BJ (cell line): ENCODE measurements at regions not wholly inside any gene's neighbourhood (a gene's known extent, or its start where the extent isn't known, plus 50 kb on each side); places are given as distances from the start of the nearest gene placed in this dataset.

Experiments
- CTCF ChIA-PET: fragments of 350-600 bp; formaldehyde crosslinking; extraction: SDS; loops from one replicate; lab custom pipeline; 2021; ENCODE audit warnings: antibody characterized with exemption, inconsistent platforms; lab: Yijun Ruan, JAX
- POLR2A ChIA-PET: fragments of 300-600 bp; sonication (Branson Sonifier 250); formaldehyde crosslinking; extraction: SDS; loops from one replicate; lab custom pipeline; 2021; ENCODE audit warnings: antibody characterized with exemption; lab: Charles Lee
- DNase-seq: peaks from one replicate; pipeline ENCODE4 v3.0.0-alpha.2; 2011; ENCODE audit warnings: low read depth
- H3K27me3 ChIP-seq: 2 replicates; pipeline ENCODE4 v1.6.0; 2011; ENCODE audit warnings: low read length; ENCODE audit not compliant: control insufficient read depth, insufficient read depth
- H3K36me3 ChIP-seq: 2 replicates; pipeline ENCODE4 v1.5.1; 2011; ENCODE audit warnings: low read length; ENCODE audit not compliant: control insufficient read depth, insufficient read depth
- H3K4me3 ChIP-seq: 2 replicates; pipeline ENCODE4 v1.5.1; 2011; ENCODE audit warnings: low read depth, mild to moderate bottlenecking, control low read depth, low read length
- CTCF ChIP-seq: IDR thresholded peaks from 2 replicates; pipeline ENCODE4 v1.5.1; 2011; ENCODE audit warnings: low read depth, mild to moderate bottlenecking, control low read depth, inconsistent platforms, low read length, moderate library complexity; ENCODE audit not compliant: insufficient read depth

GRCh38 chr2:66273933-66274490 lies 160.9 kb upstream of the MEIS1 start:
- Histone ChIP-seq H3K4me3 (no peak overlapping the region), H3K36me3 (no peaks in the 10 kb centered on the region), H3K27me3 (no peaks in the 10 kb centered on the region)
- ChIA-PET POLR2A (no interaction called here), CTCF (no interaction called here)
- DNase-seq, result no peak
- TF ChIP-seq CTCF, result no peak

GRCh38 chr2:66272751-66273150 lies 162.2 kb upstream of the MEIS1 start:
- TF ChIP-seq CTCF, result no peak
- no peaks in the 10 kb centered on the region for H3K36me3 ChIP-seq
- no peak overlapping the region for H3K4me3 ChIP-seq
- no peaks in the 10 kb centered on the region for H3K27me3 ChIP-seq
- ChIA-PET POLR2A (no interaction called here), CTCF (interaction anchor here (0.7 kb wide), 1 partner anchor 14 kb away, joined by 3 read pairs; no protein-coding TSS in a partner anchor)
- DNase-seq, result no peak

- Histone ChIP-seq H3K27me3 (no peaks in the 10 kb centered on the region), H3K4me3 (no peak overlapping the region), H3K36me3 (no peaks in the 10 kb centered on the region)
- ChIA-PET POLR2A (no interaction called here), CTCF (no interaction called here)
- no peak for TF ChIP-seq CTCF
- no peak for DNase-seq
These were observed 163.1 kb upstream of the MEIS1 start for GRCh38 chr2:66271777-66272176.

- POLR2A ChIA-PET, result no interaction called here
- Histone ChIP-seq H3K4me3 (no peak overlapping the region), H3K36me3 (no peaks in the 10 kb centered on the region), H3K27me3 (no peaks in the 10 kb centered on the region)
- DNase-seq, result no peak
- no peak for TF ChIP-seq CTCF
- CTCF ChIA-PET, result interaction anchor here (0.6 kb wide), 1 partner anchor 310 kb away, joined by 3 read pairs; no protein-coding TSS in a partner anchor
These were observed 164.7 kb upstream of the MEIS1 start for GRCh38 chr2:66270247-66270646.

- DNase-seq, result no peak
- no peaks in the 10 kb centered on the region for H3K27me3 ChIP-seq
- CTCF ChIA-PET, result no interaction called here
These were observed 165.8 kb upstream of the MEIS1 start for GRCh38 chr2:66269166-66269565.

More at GRCh38 chr2:66269166-66269565, 165.8 kb upstream of the MEIS1 start:
- POLR2A ChIA-PET, result no interaction called here
- Histone ChIP-seq H3K4me3 (no peak overlapping the region), H3K36me3 (no peaks in the 10 kb centered on the region)
- no peak for TF ChIP-seq CTCF
